SK-N-SH treated with all-trans-retinoic acid at 6 μM for 48 hours (cell line): ENCODE measurements at regions not wholly inside any gene's neighbourhood (a gene's known extent, or its start where the extent isn't known, plus 50 kb on each side); places are given as distances from the start of the nearest gene placed in this dataset.

Experiments used
- CSDC2 ChIP-seq: fragments of 250-450 bp; sonication (Bioruptor Pico); IDR thresholded peaks from 2 replicates; pipeline ENCODE4 v1.5.0; 2020; ENCODE audit warnings: mild to moderate bottlenecking, moderate library complexity
- PPARA ChIP-seq: fragments of 250-450 bp; sonication (Bioruptor Pico); IDR thresholded peaks from 2 replicates; pipeline ENCODE4 v1.5.0; 2020; ENCODE audit warnings: mild to moderate bottlenecking, borderline replicate concordance
- RARB ChIP-seq: fragments of 250-450 bp; sonication (Bioruptor Pico); IDR thresholded peaks from 2 replicates; pipeline ENCODE4 v1.8.0; 2021; ENCODE audit warnings: mild to moderate bottlenecking, moderate library complexity
- SNAI2 ChIP-seq: fragments of 250-450 bp; sonication (Bioruptor Pico); IDR thresholded peaks from 2 replicates; pipeline ENCODE4 v1.5.0; 2020; ENCODE audit warnings: mild to moderate bottlenecking, moderate library complexity
- TOX ChIP-seq: fragments of 250-450 bp; sonication (Bioruptor Pico); IDR thresholded peaks from 2 replicates; pipeline ENCODE4 v1.8.0; 2021; ENCODE audit warnings: mild to moderate bottlenecking, moderate library complexity, borderline replicate concordance
- ZFP30 ChIP-seq: fragments of 450-650 bp; formaldehyde crosslinking; IDR thresholded peaks from 2 replicates; pipeline ENCODE4 v1.5.0; 2022; ENCODE audit warnings: mild to moderate bottlenecking, moderate library complexity
- ZNF8 ChIP-seq: fragments of 450-650 bp; formaldehyde crosslinking; IDR thresholded peaks from 2 replicates; pipeline ENCODE4 v1.5.0; 2020; ENCODE audit warnings: mild to moderate bottlenecking, moderate library complexity
- TF ChIP-seq, protein P1 (sequence below): fragments of 250-450 bp; sonication (Bioruptor Pico); IDR thresholded peaks from 2 replicates; pipeline ENCODE4 v1.8.0; 2020; ENCODE audit warnings: mild to moderate bottlenecking, moderate library complexity, borderline replicate concordance
- TF ChIP-seq, protein P2 (sequence below): fragments of 250-450 bp; sonication (Bioruptor Pico); IDR thresholded peaks from 2 replicates; pipeline ENCODE4 v1.5.1; 2021; ENCODE audit warnings: mild to moderate bottlenecking, moderate library complexity

DNA sequence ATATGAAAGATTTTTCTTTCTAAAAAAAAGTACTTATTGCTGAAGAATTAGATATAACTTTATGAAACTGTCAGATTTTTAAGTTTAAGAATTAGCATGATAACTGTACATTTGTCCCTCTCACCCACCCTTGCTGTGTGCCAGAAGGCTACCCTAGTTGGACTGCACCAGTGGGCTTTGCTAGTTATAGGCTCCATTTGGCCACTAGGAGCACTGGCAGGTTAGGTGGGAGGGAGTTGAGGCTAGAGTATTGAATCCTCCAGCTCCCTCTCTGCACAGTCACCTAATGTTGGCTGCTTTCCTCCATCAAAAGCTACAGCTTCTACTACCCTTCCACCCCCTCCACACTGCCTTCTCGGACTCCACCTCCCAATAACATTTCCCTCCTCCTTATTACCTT lies 84.2 kb downstream of the TASL start:
- TF ChIP-seq, protein P1, sequence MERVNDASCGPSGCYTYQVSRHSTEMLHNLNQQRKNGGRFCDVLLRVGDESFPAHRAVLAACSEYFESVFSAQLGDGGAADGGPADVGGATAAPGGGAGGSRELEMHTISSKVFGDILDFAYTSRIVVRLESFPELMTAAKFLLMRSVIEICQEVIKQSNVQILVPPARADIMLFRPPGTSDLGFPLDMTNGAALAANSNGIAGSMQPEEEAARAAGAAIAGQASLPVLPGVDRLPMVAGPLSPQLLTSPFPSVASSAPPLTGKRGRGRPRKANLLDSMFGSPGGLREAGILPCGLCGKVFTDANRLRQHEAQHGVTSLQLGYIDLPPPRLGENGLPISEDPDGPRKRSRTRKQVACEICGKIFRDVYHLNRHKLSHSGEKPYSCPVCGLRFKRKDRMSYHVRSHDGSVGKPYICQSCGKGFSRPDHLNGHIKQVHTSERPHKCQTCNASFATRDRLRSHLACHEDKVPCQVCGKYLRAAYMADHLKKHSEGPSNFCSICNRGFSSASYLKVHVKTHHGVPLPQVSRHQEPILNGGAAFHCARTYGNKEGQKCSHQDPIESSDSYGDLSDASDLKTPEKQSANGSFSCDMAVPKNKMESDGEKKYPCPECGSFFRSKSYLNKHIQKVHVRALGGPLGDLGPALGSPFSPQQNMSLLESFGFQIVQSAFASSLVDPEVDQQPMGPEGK = no peak
- TF ChIP-seq RARB (CRISPR knock-in tag) (no peak), ZFP30 (no peak), ZNF8 (no peak), PPARA (no peak), SNAI2 (no peak), TOX (CRISPR knock-in tag) (no peak), CSDC2 (CRISPR knock-in tag) (no peak)
- TF ChIP-seq, protein P2, sequence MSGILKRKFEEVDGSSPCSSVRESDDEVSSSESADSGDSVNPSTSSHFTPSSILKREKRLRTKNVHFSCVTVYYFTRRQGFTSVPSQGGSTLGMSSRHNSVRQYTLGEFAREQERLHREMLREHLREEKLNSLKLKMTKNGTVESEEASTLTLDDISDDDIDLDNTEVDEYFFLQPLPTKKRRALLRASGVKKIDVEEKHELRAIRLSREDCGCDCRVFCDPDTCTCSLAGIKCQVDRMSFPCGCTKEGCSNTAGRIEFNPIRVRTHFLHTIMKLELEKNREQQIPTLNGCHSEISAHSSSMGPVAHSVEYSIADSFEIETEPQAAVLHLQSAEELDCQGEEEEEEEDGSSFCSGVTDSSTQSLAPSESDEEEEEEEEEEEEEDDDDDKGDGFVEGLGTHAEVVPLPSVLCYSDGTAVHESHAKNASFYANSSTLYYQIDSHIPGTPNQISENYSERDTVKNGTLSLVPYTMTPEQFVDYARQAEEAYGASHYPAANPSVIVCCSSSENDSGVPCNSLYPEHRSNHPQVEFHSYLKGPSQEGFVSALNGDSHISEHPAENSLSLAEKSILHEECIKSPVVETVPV (CRISPR knock-in tag) = no peak
